Peyer's patch (tissue), 4 donors: ENCODE measurements at regions not wholly inside any gene's neighbourhood (a gene's known extent, or its start where the extent isn't known, plus 50 kb on each side); places are given as distances from the start of the nearest gene placed in this dataset.

Source experiments
- POLR2A ChIP-seq, 2 donors: fragments of 450-650 bp; IDR thresholded peaks; one replicate each; pipeline ENCODE4 v1.5.1; 2017; ENCODE audit warnings: antibody characterized with exemption in 2 of 2, mild to moderate bottlenecking in 2 of 2, moderate library complexity in 2 of 2
- TF ChIP-seq, protein P1 (sequence below), 6 experiments: fragments of 450-650 bp in 4 of 6; fragments of 200-600 bp in 2 of 6; sonication (generic) in 1 of 6; IDR thresholded peaks; one replicate each; pipeline ENCODE4 v1.5.1; 2017 to 2019; ENCODE audit warnings: antibody characterized with exemption in 6 of 6, mild to moderate bottlenecking in 3 of 6, moderate library complexity in 1 of 6

- TF ChIP-seq, protein P1, sequence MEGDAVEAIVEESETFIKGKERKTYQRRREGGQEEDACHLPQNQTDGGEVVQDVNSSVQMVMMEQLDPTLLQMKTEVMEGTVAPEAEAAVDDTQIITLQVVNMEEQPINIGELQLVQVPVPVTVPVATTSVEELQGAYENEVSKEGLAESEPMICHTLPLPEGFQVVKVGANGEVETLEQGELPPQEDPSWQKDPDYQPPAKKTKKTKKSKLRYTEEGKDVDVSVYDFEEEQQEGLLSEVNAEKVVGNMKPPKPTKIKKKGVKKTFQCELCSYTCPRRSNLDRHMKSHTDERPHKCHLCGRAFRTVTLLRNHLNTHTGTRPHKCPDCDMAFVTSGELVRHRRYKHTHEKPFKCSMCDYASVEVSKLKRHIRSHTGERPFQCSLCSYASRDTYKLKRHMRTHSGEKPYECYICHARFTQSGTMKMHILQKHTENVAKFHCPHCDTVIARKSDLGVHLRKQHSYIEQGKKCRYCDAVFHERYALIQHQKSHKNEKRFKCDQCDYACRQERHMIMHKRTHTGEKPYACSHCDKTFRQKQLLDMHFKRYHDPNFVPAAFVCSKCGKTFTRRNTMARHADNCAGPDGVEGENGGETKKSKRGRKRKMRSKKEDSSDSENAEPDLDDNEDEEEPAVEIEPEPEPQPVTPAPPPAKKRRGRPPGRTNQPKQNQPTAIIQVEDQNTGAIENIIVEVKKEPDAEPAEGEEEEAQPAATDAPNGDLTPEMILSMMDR (IDR thresholded peaks at IDR 0.05): no peak
- no peak for TF ChIP-seq POLR2A (IDR thresholded peaks at IDR 0.05)
Observed at GRCh38 chr3:144511346-144511745, 539.7 kb downstream of the DIPK2A start.
